ENCODE measurements at regions not wholly inside any gene's neighbourhood (a gene's known extent, or its start where the extent isn't known, plus 50 kb on each side); places are given as distances from the start of the nearest gene placed in this dataset.
"Not testable (repeated sequence)": the region's sequence is repeated elsewhere in the genome, so short reads cannot be mapped to it uniquely, and the experiment has no call there.

DNA sequence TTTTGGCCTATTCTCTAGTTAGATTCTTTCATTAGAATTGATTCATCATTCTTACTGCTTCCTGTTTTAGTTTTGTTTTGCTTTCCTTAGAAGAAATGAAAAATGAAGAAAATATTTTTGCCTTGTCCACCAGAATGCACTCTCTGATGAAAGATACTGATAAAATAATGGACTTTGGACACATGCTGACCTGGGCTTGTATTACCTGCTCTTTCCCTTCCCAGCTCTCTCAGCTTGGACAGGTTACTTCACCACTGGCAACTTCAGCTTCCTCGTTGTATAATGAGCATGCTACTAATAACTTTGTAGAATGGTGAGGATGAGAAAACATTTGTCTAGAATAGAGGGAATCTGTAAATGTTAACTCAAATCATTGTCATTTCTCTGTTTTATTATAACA, 1468.1 kb upstream of the WWC1 start:
- DNase-seq: no peak

DNA sequence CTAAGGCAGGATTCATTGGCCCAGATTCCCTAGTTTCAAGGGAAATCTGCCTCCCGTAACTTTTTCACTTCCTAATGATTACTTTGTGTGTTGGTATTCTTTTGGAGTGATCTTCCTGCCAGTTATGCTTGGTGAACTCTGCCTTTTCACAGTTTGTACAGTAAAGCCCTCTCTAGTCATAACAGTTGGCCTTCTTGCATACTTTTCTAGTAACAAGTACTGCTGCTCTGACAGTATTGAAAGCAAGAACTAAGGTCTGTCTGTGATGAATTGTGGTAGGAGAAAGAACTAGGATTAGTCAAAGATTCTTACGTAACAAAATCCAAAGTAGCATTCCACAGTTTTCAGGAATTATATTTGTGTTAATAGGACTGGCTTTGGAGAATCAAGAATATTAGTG, 1457.2 kb upstream of the WWC1 start:
- DNase-seq: peak; percentile 3

DNA sequence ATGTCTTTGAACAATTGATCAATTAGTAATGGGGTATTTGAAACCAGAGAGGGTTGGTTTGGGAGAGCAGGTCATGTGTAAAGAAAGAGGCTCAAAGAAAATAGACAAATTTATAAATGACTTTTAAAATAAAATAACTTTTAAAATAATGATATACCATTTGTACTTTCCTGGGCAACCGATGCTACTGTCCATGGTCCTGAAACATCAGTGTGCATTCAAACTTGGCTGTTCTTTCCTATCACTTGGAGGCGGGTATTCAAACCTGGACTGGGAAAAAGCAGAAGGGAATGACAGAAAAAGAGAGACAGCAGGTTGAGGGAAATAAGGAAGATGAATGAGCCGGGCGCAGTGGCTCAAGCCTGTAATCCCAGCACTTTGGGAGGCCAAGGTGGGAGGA, 1446.4 kb upstream of the WWC1 start:
- DNase-seq: no peak

DNA sequence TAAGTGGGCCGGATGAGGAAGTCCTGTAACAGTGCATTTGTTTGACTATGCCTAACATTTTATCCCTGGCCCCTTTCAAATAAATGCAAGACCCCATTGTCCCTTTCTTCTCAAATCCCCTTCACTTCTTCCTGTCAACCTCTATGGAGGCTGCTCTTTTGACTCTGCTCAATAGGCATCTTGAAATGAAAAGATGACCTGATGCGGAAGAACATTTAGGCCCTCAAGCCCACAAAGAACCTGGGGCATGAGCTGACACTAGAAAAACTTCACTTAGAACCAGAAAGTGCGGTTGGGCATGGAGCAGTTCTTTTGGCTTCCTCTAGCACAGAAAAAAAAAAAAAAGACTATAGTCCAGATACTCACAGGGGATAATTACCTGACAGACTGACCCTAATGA, 1434.7 kb upstream of the WWC1 start:
- no peak for DNase-seq

DNA sequence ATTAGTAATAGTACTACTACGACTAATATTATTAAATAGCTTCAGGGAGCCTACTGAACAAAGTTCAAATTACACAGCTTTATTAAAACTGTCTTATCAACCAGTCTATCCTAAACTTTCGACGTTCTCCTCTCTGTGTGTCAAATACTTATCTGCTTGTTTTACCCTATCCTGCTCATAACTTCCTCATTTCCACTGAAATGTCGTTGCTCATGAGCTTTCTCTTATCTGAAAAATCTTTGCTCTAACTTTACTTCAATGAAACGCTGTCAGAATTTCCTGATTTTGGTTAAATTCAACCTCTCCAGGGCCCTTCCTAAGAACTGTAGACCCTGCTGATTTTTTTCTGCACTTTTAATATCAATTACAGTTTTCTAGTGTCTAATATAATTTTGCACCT, 1431.0 kb upstream of the WWC1 start:
- no peak for DNase-seq

DNA sequence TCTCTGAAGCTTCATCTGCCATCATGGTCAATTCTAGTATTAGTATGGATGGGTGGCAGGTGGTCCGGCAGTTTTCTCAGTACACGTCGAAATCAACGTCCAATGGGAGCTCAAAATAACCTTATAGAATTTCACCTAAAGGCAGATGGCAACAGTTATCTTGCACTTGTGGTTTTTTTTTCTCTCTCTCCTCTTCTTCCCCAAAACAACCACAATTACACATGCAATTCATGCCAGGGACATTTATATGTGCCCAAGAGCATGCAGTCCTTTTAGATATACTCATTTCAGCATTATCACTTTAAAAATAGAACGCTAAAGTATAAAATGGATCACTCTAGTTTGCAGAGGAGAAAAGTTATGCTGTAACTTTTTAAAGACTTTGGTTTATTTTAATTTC, 1428.9 kb upstream of the WWC1 start:
- no peak for DNase-seq

DNA sequence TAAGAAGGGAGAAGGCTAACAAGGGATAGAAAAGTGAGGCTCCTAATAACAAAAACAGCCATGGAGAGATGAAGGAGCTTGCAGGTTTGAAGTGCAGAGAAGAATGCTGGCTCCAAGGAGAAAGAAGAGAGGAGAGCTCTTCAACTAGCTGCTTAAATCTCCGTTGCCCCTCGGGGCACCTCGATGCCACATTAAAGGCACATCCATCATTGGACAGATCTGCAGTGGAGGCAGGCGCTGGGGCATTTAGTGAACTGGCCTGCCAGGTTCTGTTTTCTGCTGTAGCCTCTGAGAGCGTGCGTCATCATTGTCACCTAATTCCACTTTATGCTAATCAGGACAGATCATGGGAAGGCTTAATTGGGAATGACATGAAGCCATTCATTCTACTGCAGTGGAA, 1426.2 kb upstream of the WWC1 start:
- DNase-seq: no peak

DNA sequence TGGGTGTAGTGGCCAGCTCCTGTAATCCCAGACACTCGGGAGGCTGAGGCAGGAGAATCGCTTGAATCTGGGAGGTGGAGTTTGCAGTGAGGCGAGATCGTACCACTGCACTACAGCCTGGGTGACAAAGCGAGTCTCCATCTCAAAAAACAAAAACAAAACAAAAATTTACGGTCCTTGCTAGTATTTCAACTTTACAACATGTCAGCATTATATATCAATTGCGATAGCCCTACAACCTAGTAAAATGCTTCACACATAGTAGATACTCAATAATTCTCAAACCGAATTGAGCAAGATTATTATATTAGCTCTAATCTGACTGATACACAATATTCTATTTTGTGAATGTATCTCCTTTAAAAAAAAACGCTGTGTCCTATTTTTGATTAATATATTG, 1411.0 kb upstream of the WWC1 start:
- DNase-seq: no peak

DNA sequence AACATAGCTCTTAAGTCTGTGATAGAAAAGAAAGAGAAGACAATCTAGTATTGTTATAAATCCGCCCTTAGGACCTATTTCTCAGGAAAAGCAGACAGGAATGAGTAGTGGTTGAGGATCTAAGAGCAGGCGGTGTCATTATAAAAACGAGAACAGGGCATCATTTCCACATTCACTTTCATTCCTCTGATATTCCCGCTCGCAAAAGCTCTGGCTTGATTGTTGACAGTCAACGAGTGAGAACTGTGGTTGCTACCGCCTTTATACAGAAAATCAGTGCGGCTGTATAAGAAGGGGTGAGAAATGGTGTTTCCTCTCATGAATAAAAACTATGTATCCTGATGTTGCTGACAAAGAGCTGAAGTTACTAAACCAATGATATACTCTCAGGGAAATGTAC, 1409.6 kb upstream of the WWC1 start:
- no peak for DNase-seq

DNA sequence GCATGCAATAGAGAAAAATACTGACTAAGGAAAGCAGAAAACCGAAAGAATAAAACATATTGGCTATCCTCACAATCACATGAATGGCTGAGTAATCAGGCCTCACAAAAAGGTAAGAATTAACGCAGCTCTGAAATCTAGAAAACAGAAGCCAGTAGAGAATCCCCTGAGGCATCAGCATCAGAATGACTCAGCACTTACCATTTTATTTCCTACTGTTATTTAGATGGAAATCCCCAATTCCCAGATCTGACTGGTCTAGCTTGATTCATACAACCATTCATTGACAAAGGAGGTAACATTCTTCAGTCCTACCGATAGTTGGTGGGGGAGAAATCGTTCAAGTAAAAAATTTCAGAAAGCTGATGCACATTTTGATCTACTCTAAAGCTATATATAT, 1408.4 kb upstream of the WWC1 start:
- peak; percentile 12 for DNase-seq

DNA sequence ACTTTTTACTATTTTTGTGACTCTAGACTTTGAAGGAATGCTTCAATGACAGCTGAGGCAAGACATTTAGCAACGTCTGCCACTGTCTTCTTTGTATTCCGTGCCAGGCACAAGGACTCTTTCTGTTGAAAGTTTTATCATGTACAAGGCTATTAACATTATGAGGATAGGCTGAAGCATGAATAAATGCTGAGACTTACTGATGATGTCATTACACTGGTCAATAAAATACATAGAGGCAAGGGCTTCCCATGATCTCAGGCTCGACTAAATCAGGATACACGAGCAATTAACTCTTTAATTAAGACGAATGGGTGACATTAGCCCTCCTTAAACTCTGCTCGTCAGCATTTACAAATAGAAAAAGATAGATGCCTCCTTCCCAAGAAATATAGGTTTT, 1393.3 kb upstream of the WWC1 start:
- DNase-seq: no peak

DNA sequence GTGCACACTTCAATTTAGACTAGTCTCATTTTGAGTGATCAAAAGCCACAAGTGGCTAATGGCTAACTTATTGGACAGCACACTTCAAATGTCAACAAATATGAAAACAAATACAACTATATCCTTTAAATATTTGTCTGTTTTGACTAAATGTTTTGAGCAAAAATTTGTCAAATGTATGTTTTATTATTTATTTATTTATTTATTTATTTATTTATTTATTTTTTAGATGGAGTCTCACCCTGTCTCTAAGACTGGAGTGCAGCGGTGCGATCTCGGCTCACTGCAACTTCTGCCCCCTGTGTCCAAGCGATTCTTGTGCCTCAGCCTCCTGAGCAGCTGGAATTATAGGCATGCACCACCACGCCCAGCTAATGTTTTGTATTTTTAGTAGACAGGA, 1392.1 kb upstream of the WWC1 start:
- no peak for DNase-seq

DNA sequence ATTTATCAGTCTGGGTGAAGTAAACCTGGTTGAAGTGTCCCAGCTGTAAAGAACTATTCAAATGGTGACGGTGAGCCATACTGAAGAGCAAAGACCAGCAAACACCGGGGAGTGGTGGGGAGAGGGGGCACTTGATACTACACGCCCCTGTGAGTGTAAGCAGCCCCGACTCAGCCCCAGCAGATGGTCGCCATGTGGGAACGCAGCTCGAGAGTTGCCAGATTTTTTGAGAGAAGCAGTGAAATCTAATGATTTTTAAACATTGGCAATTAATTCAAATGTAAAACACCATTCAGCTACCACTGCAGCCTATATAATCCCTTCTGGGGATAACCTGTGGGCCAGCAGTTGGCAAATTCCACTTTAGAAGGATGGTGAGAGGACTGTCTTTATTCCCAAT, 1386.9 kb upstream of the WWC1 start:
- peak; percentile 5 for DNase-seq

DNA sequence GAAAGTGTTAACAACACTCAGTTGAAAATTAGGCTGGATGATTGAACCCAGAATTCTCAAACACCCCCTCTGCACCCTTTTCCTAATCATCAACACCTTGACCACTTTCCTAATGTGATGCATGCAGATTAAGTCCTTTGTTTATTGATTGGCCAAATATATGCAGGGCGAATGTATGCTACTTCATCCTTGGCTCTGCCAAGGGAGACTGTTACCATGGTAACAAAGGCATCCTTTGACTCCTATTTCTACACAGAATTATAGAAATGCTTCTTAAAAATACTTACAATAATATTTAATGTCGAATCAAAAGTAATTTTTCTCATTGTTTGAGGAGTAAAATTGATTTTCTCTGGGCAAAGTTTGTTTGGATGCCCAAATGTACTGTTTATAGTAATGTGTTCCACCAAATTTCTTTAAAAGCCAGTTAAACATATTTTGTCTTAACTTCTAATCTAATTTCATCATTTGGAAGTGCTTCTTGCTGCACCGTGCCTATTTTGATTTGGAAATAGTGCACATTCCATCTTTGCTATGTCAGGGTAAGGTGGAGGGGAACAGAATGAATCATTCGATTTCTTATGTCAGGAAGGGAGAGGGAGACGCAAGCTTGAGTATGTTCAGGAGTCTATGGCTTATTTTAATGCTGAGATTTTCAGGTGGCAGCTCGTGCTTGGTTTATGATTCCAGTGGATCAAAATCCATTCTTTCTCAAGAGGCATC, 1384.3 kb upstream of the WWC1 start:
- DNase-seq: peak; percentile 85

DNA sequence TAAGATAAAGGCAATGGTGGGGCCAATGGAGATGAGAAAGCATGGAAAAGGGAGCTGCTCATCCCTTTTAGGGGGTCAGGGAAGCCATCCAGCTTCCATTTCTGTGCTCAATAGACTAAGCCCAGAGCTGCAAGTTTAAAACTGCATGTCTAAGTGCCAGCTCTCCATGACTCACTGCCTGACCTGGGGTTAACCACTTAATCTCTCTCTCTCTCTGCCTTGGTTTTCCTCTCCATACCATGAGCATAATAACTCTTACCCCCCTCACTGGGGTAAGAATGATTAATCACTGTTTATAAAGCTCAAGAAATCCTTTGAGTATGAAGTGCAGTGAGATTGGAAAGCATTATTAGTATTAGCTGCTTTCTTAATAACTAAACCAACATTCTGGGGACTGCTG, 1382.4 kb upstream of the WWC1 start:
- DNase-seq: peak; percentile 91

DNA sequence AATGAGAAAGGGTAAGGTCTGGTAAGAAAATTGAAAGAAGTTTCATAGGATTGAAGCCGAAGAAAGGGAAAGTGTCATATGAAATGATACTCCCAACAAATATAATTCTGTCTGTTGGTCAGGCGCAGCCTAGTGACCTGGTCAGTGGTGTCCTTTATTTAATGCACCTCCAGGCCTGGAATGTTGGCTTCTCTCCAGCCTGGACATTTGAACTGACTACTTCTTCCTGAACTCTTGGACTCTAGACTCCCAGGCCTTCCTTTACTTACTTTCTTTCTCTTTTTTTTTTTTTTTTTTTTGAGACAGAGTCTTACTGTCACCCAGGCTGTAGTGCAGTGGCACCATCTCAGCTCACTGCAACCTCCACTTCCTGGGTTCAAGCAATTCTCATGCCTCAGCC, 1381.5 kb upstream of the WWC1 start:
- DNase-seq: no peak

DNA sequence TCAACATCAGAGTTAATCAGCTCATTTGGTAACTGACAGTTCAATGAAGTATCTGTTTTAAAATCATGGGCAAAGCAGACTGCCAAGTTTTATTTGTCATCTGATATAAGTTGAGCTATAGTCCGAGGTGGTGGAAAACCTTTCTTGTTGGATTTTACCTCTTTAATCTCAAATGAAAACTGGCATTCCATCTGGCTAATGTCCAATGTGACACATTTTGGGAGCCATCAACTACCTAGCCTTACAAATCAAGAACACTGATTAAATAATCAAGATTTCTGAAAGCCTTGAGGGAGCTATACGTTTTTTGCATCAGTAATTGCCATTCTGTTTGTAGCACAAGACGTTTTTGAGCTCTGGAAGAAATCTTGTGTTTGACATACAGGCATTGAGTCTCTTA, 1380.5 kb upstream of the WWC1 start:
- DNase-seq: no peak

DNA sequence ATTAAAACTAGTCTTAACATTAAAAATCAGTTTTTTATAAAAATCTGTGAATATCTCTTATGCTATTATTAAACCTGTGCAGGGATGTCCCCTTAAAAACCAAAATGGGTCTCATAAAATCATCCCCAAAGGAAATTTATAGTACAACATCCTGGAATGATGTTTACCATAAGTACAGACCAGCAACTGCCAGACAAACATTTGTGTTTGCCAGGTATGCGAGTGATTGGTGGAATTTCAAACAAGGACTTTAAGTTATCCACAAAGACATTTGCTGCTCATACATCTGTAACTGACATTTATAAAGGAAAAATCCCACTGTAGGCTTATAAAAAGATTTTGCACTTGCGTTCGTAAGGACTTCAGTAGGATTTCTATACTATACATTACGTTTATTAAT, 1375.4 kb upstream of the WWC1 start:
- DNase-seq: no peak

DNA sequence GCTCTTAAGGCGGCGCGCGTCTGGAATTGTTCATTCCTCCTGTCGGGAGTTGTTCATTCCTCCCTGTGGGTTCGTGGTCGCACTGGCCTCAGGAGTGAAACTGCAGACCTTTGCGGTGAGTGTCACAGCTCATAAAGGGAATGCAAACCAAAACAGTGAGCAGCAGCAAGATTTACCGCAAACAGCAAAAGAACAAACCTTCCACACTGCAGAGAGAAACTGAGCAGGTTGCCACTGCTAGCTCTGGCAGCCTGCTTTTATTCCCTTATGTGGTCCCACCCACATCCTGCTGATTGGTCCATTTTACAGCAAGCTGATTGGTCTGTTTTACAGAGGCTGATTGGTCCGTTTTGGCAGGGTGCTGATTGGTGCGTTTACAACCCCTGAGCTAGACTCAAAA, 1365.3 kb upstream of the WWC1 start:
- no peak for DNase-seq

DNA sequence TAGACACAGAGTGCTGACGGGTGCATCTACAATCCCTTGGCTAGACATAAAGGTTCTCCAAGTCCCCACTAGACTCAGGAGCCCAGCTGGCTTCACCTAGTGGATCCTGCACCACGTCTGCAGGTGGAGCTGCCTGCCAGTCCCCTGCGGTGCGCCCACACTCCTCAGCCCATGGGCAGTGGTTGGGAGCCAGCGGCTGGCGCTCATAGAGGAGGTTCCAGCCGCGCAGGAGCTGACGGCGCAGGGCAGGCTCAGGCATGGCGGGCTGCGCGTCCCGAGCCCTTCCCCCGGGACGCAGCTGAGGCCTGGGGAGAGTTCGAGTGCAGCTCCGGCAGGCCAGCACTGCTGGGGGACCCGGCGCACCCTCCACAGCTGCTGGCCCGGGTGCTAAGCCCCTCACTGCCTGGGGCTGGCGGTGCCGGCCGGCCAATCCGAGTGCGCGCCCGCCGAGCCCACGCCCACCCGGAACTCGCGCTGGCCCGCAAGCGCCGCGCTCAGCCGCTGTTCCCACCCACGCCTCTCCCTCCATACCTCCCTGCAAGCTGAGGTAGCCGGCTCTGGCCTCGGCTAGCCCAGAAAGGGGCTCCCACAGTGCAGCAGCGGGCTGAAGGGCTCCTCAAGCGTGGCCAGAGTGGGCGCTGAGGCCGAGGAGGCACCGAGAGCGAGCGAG, 1364.5 kb upstream of the WWC1 start:
- not testable (repeated sequence) for DNase-seq

DNA sequence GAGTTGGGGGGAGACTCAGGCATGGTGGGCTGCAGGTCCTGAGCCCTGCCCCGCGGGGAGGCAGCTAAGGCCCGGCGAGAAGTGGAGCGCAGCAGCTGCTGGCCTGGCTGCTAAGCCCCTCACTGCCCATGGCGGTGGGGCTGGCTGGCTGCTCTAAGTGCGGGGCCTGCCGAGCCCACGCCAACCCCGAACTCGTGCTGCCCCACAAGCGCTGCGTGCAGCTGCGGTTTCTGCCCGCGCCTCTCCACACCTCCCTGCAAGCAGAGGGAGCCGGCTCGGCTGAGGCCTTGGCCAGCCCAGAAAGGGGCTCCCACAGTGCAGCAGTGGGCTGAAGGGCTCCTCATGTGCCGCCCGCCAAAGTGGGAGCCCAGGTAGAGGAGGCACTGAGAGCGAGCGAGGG, 1355.1 kb upstream of the WWC1 start:
- DNase-seq: no peak

DNA sequence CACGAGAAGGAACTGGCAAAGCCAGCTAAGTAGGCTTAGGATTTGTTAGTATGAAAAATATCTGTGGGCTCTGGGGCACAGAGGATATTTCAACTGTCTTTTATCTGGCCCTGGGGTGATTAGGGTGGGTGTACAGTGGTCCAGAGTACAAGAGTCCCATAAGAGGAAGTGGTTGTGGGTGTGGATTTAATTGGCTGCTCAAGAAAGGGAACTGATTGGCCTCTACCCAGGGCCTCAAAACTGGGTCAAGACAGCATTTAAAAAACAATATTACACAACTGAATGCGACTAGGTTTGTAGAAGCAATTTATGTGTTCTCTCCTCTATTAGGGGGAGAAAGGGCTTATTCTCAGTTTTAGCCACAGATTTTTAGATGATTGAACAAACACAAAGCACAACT, 1353.4 kb upstream of the WWC1 start:
- no peak for DNase-seq

DNA sequence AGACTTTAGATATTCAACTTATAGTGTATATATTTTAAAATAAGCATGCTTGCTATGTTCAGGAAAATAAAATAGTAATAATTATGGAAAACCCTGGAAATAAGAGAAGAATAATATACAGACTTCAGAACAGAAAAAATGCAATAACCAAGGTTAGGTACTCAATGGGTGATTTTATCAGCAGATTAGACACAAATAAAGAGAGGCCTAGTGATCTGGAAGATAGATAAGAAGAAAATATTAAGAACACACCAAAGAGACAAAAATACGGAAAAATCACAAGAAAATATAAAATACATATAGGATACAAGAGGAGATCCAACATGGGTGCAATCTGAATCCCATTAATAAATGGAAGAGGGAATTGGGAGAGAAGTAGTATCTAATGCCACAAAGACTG, 1348.5 kb upstream of the WWC1 start:
- no peak for DNase-seq

DNA sequence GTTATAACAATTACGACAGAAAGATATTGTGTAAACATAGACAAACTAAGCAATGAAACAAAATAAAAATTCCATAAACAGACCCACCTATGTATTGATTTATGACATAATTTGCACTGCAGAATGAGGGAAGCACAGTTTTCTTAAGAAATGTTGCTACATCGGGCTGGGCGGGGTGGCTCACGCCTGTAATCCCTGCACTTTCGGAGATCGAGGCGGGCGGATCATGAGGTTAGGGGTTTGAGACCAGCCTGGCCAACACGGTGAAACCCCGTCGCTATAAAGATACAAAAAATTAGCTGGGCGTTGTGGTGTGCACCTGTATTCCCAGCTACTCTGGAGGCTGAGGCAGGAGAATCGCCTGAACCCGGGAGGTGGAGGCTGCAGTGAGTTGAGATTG, 1344.4 kb upstream of the WWC1 start:
- no peak for DNase-seq

DNA sequence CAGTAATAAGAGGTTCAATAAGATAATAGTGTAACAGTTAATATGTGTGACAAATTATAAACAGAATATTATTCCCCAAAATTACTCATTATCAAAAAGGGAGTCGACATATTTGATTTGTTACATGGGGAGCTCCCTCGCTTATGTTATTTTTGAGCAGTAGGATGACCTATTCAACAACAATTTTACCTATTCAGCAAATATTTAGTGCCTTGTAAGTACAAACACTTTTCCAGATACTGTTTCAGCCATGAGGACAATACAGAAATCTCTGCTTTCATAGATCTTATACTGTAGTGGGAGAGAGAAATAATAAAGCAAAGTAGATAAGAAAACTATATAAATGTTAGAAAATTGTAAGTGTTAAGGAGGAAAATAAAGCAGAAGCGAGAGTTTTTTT, 1342.8 kb upstream of the WWC1 start:
- no peak for DNase-seq

All from fibroblast of skin of abdomen (primary cell).